NCI-H526 treated with DMSO at 0.1 percent for 48 hours (cell line): ENCODE measurements at regions not wholly inside any gene's neighbourhood (a gene's known extent, or its start where the extent isn't known, plus 50 kb on each side); places are given as distances from the start of the nearest gene placed in this dataset.

ENCODE experiments used
- DNase-seq: peaks from one replicate; lab custom pipeline; 2025; lab: John Stamatoyannopoulos, UW

GRCh38 chr13:39233519-39233918 is 195.3 kb downstream of the NHLRC3 start:
- DNase-seq, result no peak

GRCh38 chr13:39244561-39245230 is 206.4 kb downstream of the NHLRC3 start:
- no peak for DNase-seq

- no peak for DNase-seq
These were observed 207.4 kb downstream of the NHLRC3 start for GRCh38 chr13:39245688-39246087.

- no peak for DNase-seq
These were observed 211.7 kb downstream of the NHLRC3 start for GRCh38 chr13:39249982-39250381.

GRCh38 chr13:39250440-39250839 is 212.2 kb downstream of the NHLRC3 start:
- DNase-seq, result no peak

GRCh38 chr13:39251340-39251739 is 213.1 kb downstream of the NHLRC3 start:
- DNase-seq, result no peak

GRCh38 chr13:39253774-39254173 is 215.5 kb downstream of the NHLRC3 start:
- no peak for DNase-seq

GRCh38 chr13:39254601-39255000 is 216.3 kb downstream of the NHLRC3 start:
- DNase-seq, result no peak

- DNase-seq, result no peak
These were observed 219.4 kb downstream of the NHLRC3 start for GRCh38 chr13:39257642-39258041.

- no peak for DNase-seq
These were observed 221.3 kb downstream of the NHLRC3 start for GRCh38 chr13:39259371-39260140.

GRCh38 chr13:39263033-39263432 is 224.8 kb downstream of the NHLRC3 start:
- DNase-seq, result peak; percentile 65

- no peak for DNase-seq
These were observed 225.3 kb downstream of the NHLRC3 start for GRCh38 chr13:39263531-39263930.

- no peak for DNase-seq
These were observed 228.2 kb downstream of the NHLRC3 start for GRCh38 chr13:39266426-39266825.

- DNase-seq, result no peak
These were observed 230.1 kb downstream of the NHLRC3 start for GRCh38 chr13:39268398-39268797.

- no peak for DNase-seq
These were observed 230.7 kb downstream of the NHLRC3 start for GRCh38 chr13:39269004-39269403.

- DNase-seq, result no peak
These were observed 231.2 kb downstream of the NHLRC3 start for GRCh38 chr13:39269411-39269810.

GRCh38 chr13:39272994-39273393 is 234.7 kb downstream of the NHLRC3 start:
- DNase-seq, result no peak

GRCh38 chr13:39273953-39274738 is 235.9 kb downstream of the NHLRC3 start:
- DNase-seq, result peak; percentile 70

GRCh38 chr13:39274739-39275325 is 236.6 kb downstream of the NHLRC3 start:
- DNase-seq, result no peak

GRCh38 chr13:39279077-39279476 is 240.8 kb downstream of the NHLRC3 start:
- DNase-seq, result no peak

GRCh38 chr13:39281539-39282150 is 243.4 kb downstream of the NHLRC3 start:
- DNase-seq, result no peak

GRCh38 chr13:39282400-39282972 is 244.2 kb downstream of the NHLRC3 start:
- DNase-seq, result no peak
